ENCODE measurements at regions not wholly inside any gene's neighbourhood (a gene's known extent, or its start where the extent isn't known, plus 50 kb on each side); places are given as distances from the start of the nearest gene placed in this dataset.
"Not testable (repeated sequence)": the region's sequence is repeated elsewhere in the genome, so short reads cannot be mapped to it uniquely, and the experiment has no call there.

GRCh38 chr1:241447031-241447644 lies 72.4 kb downstream of the FH start:
- Histone ChIP-seq H3K9ac (ENCODE audit: low read length) (no peak overlapping the region), H3K36me3 (ENCODE audit: insufficient read depth, low read length) (no peaks in the 10 kb centered on the region), H3K27me3 (ENCODE audit: control insufficient read depth in 1 of 2, insufficient read depth in 2 of 2, low read length in 2 of 2) (no peaks in the 10 kb centered on the region), H3K27ac (ENCODE audit: low read depth, low read length) (no peak overlapping the region), H3K4me3 (ENCODE audit: low read depth in 1 of 2, low read length in 2 of 2) (no peak overlapping the region), H3K9me3 (ENCODE audit: low read length) (no peaks in the 10 kb centered on the region), H3K4me1 (ENCODE audit: insufficient read depth, low read length) (no peaks in the 10 kb centered on the region)

- no peak overlapping the region for H3K4me3 ChIP-seq (ENCODE audit: low read depth in 1 of 2, low read length in 2 of 2)
- no peaks in the 10 kb centered on the region for H3K27me3 ChIP-seq (ENCODE audit: control insufficient read depth in 1 of 2, insufficient read depth in 2 of 2, low read length in 2 of 2)
- H3K36me3 ChIP-seq (ENCODE audit: insufficient read depth, low read length), result no peaks in the 10 kb centered on the region
- H3K9me3 ChIP-seq (ENCODE audit: low read length), result no peaks in the 10 kb centered on the region
- H3K4me1 ChIP-seq (ENCODE audit: insufficient read depth, low read length), result no peaks in the 10 kb centered on the region
- H3K27ac ChIP-seq (ENCODE audit: low read depth, low read length), result no peak overlapping the region
- no peak overlapping the region for H3K9ac ChIP-seq (ENCODE audit: low read length)
Measured at GRCh38 chr1:241444836-241445235, 74.7 kb downstream of the FH start.

GRCh38 chr1:241443561-241443960 lies 76.0 kb downstream of the FH start:
- Histone ChIP-seq H3K9ac (ENCODE audit: low read length) (no peak overlapping the region), H3K4me3 (ENCODE audit: low read depth in 1 of 2, low read length in 2 of 2) (no peak overlapping the region), H3K9me3 (ENCODE audit: low read length) (no peaks in the 10 kb centered on the region), H3K4me1 (ENCODE audit: insufficient read depth, low read length) (no peaks in the 10 kb centered on the region), H3K36me3 (ENCODE audit: insufficient read depth, low read length) (no peaks in the 10 kb centered on the region), H3K27me3 (ENCODE audit: control insufficient read depth in 1 of 2, insufficient read depth in 2 of 2, low read length in 2 of 2) (no peaks in the 10 kb centered on the region), H3K27ac (ENCODE audit: low read depth, low read length) (no peak overlapping the region)

GRCh38 chr1:241442686-241443085 lies 76.9 kb downstream of the FH start:
- H3K36me3 ChIP-seq (ENCODE audit: insufficient read depth, low read length), result no peaks in the 10 kb centered on the region
- H3K27ac ChIP-seq (ENCODE audit: low read depth, low read length), result no peak overlapping the region
- no peaks in the 10 kb centered on the region for H3K27me3 ChIP-seq (ENCODE audit: control insufficient read depth in 1 of 2, insufficient read depth in 2 of 2, low read length in 2 of 2)
- no peak overlapping the region for H3K4me3 ChIP-seq (ENCODE audit: low read depth in 1 of 2, low read length in 2 of 2)
- no peaks in the 10 kb centered on the region for H3K9me3 ChIP-seq (ENCODE audit: low read length)
- no peak overlapping the region for H3K9ac ChIP-seq (ENCODE audit: low read length)
- H3K4me1 ChIP-seq (ENCODE audit: insufficient read depth, low read length), result no peaks in the 10 kb centered on the region

- Histone ChIP-seq H3K27ac (ENCODE audit: low read depth, low read length) (no peak overlapping the region), H3K27me3 (ENCODE audit: control insufficient read depth in 1 of 2, insufficient read depth in 2 of 2, low read length in 2 of 2) (no peaks in the 10 kb centered on the region), H3K9ac (ENCODE audit: low read length) (no peak overlapping the region), H3K4me3 (ENCODE audit: low read depth in 1 of 2, low read length in 2 of 2) (no peak overlapping the region), H3K9me3 (ENCODE audit: low read length) (no peaks in the 10 kb centered on the region), H3K4me1 (ENCODE audit: insufficient read depth, low read length) (no peaks in the 10 kb centered on the region), H3K36me3 (ENCODE audit: insufficient read depth, low read length) (no peaks in the 10 kb centered on the region)
Measured at GRCh38 chr1:241440904-241441303, 78.7 kb downstream of the FH start.

- H3K9ac ChIP-seq (ENCODE audit: low read length); H3K27ac ChIP-seq (ENCODE audit: low read depth, low read length); H3K4me3 ChIP-seq (ENCODE audit: low read depth in 1 of 2, low read length in 2 of 2); H3K27me3 ChIP-seq (ENCODE audit: control insufficient read depth in 1 of 2, insufficient read depth in 2 of 2, low read length in 2 of 2); H3K9me3 ChIP-seq (ENCODE audit: low read length); H3K36me3 ChIP-seq (ENCODE audit: insufficient read depth, low read length); H3K4me1 ChIP-seq (ENCODE audit: insufficient read depth, low read length): not testable (repeated sequence)
Measured at GRCh38 chr1:241438686-241439085, 80.9 kb downstream of the FH start.

- H3K4me3 ChIP-seq (ENCODE audit: low read depth in 1 of 2, low read length in 2 of 2), result no peak overlapping the region
- no peak overlapping the region for H3K27ac ChIP-seq (ENCODE audit: low read depth, low read length)
- no peaks in the 10 kb centered on the region for H3K4me1 ChIP-seq (ENCODE audit: insufficient read depth, low read length)
Measured at GRCh38 chr1:241432241-241432640, 75.2 kb upstream of the RGS7 start.

GRCh38 chr1:241425091-241425490 lies 68.1 kb upstream of the RGS7 start:
- H3K4me1 ChIP-seq (ENCODE audit: insufficient read depth, low read length); H3K9me3 ChIP-seq (ENCODE audit: low read length); H3K9ac ChIP-seq (ENCODE audit: low read length); H3K36me3 ChIP-seq (ENCODE audit: insufficient read depth, low read length); H3K4me3 ChIP-seq (ENCODE audit: low read depth in 1 of 2, low read length in 2 of 2); H3K27ac ChIP-seq (ENCODE audit: low read depth, low read length): not testable (repeated sequence)
- H3K27me3 ChIP-seq (ENCODE audit: control insufficient read depth in 1 of 2, insufficient read depth in 2 of 2, low read length in 2 of 2), result peaks cover 0 to 12% of the 10 kb centered on the region in 2 donors

More at GRCh38 chr1:241432241-241432640, 75.2 kb upstream of the RGS7 start:
- H3K27me3 ChIP-seq (ENCODE audit: control insufficient read depth in 1 of 2, insufficient read depth in 2 of 2, low read length in 2 of 2), result no peaks in the 10 kb centered on the region
- H3K36me3 ChIP-seq (ENCODE audit: insufficient read depth, low read length), result no peaks in the 10 kb centered on the region
- no peaks in the 10 kb centered on the region for H3K9me3 ChIP-seq (ENCODE audit: low read length)
- no peak overlapping the region for H3K9ac ChIP-seq (ENCODE audit: low read length)

- Histone ChIP-seq H3K4me3 (ENCODE audit: low read depth in 1 of 2, low read length in 2 of 2) (peak overlapping the region in 1 of 2 donors; percentile 32), H3K9ac (ENCODE audit: low read length) (no peak overlapping the region), H3K27me3 (ENCODE audit: control insufficient read depth in 1 of 2, insufficient read depth in 2 of 2, low read length in 2 of 2) (peaks cover 0 to 12% of the 10 kb centered on the region in 2 donors), H3K36me3 (ENCODE audit: insufficient read depth, low read length) (no peaks in the 10 kb centered on the region), H3K27ac (ENCODE audit: low read depth, low read length) (no peak overlapping the region), H3K9me3 (ENCODE audit: low read length) (no peaks in the 10 kb centered on the region), H3K4me1 (ENCODE audit: insufficient read depth, low read length) (no peaks in the 10 kb centered on the region)
Measured at GRCh38 chr1:241424480-241424971, 67.5 kb upstream of the RGS7 start.

GRCh38 chr1:241423541-241424479 lies 66.8 kb upstream of the RGS7 start:
- H3K9me3 ChIP-seq (ENCODE audit: low read length), result no peaks in the 10 kb centered on the region
- H3K27me3 ChIP-seq (ENCODE audit: control insufficient read depth in 1 of 2, insufficient read depth in 2 of 2, low read length in 2 of 2), result peaks cover 0 to 12% of the 10 kb centered on the region in 2 donors
- peak overlapping the region; percentile 20 to 32 for H3K4me3 ChIP-seq (ENCODE audit: low read depth in 1 of 2, low read length in 2 of 2)
- H3K27ac ChIP-seq (ENCODE audit: low read depth, low read length), result no peak overlapping the region
- H3K9ac ChIP-seq (ENCODE audit: low read length), result no peak overlapping the region
- H3K36me3 ChIP-seq (ENCODE audit: insufficient read depth, low read length), result no peaks in the 10 kb centered on the region
- H3K4me1 ChIP-seq (ENCODE audit: insufficient read depth, low read length), result no peaks in the 10 kb centered on the region

GRCh38 chr1:241422470-241422869 lies 65.5 kb upstream of the RGS7 start:
- Histone ChIP-seq H3K4me1 (ENCODE audit: insufficient read depth, low read length) (no peaks in the 10 kb centered on the region), H3K27ac (ENCODE audit: low read depth, low read length) (no peak overlapping the region), H3K4me3 (ENCODE audit: low read depth in 1 of 2, low read length in 2 of 2) (no peak overlapping the region)

More at GRCh38 chr1:241422470-241422869, 65.5 kb upstream of the RGS7 start:
- Histone ChIP-seq H3K27me3 (ENCODE audit: control insufficient read depth in 1 of 2, insufficient read depth in 2 of 2, low read length in 2 of 2) (peaks cover 0 to 12% of the 10 kb centered on the region in 2 donors), H3K9me3 (ENCODE audit: low read length) (no peaks in the 10 kb centered on the region), H3K9ac (ENCODE audit: low read length) (no peak overlapping the region), H3K36me3 (ENCODE audit: insufficient read depth, low read length) (no peaks in the 10 kb centered on the region)

All from muscle layer of colon (tissue), 2 donors.